GM18867 (cell line): ENCODE measurements at regions not wholly inside any gene's neighbourhood (a gene's known extent, or its start where the extent isn't known, plus 50 kb on each side); places are given as distances from the start of the nearest gene placed in this dataset.

Experiments
- ATAC-seq: cut with Tn5 transposase; IDR thresholded peaks from one replicate; pipeline ENCODE4 v1.9.1; 2021; ENCODE audit warnings: mild to moderate bottlenecking, moderate library complexity; ENCODE audit not compliant: unreplicated experiment

DNA sequence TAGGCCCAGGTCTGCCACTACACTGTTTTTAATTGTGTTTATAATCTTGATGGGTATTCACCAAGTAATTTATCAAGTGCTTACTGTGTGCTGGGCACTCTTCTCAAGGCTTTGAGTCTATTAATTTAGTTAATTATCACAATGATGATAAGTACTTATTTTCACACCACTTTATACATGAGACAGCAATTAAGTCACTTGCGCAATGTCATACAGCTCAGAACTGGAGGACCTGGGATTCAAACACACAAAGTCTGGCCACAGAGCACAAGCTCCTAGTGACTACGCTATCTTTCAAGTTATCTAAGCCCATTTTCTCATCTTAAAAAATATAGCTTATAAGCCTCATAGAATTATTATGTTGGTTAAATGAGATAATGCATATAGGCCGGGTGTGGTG, 85.0 kb downstream of the LLPH start:
- ATAC-seq, result no peak

DNA sequence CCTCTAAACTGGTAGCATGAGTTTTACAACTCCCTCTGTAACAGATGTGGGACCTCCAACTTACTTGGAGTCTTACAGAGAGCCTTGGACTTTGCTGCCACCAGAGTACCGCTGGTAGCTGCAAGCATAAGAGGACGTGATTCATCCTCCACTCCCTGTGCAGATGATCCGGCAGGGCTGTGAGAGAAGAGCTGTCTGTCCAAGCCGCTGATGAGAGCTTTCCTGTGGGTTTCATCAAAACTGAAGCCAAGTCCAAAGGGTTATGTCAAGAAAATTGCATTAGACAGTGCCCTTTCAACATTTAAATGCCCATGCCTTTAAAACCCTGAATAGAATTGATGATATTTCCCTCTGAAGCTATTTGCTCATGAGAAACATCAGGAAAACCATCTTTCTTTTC, 85.8 kb downstream of the LLPH start:
- ATAC-seq, result no peak

DNA sequence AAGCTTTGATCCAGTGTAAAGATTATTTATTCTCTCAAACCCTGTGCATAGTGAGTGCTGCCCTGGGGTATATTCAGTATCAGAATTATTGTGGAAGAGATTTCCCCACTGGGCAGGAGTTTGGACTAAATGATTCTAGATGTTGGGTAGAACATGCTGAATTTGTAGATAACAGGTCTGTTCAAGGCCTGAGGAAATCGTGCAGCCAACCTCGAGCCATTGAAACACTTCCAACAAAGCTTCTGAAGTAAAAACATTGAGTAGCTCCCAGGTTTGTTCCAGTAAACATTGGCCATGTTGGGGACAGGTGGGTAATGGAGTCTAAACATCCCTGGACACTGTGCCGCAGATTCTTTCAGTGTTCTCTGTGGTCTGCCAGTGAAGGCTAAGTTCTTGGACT, 87.5 kb downstream of the LLPH start:
- ATAC-seq, result no peak

DNA sequence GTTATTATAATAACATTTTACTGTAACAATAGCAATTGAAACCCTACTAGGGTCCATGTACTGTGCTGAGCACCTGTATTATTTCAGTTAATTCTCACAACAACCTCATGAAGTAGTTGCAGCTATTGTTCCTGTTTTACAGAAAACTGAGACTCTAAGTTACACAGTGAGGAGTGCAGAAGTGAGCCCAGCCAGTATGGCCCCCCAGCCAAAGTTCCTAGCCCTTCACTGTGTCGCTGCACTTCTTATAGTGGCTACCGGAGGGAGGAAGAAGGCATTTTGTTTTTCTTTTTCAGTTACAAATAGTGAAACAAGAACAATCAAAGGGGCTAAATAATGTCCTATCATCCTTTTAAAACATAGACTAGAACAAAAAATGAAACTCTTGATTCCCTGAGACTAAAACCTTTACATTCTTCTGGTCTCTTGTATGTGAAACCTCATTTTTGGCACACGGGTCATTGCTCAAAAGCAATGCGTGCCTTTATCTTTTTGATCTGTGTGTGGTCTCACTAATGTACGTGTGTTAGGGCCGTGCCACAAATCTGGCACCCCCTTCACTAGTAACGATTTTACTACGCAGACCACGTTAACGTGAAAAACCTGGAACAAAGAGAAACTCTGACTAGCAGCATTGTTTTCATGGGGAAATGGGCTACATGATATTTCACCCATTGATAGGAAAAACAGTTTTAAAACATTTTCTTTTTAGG, 88.7 kb downstream of the LLPH start:
- no peak for ATAC-seq

DNA sequence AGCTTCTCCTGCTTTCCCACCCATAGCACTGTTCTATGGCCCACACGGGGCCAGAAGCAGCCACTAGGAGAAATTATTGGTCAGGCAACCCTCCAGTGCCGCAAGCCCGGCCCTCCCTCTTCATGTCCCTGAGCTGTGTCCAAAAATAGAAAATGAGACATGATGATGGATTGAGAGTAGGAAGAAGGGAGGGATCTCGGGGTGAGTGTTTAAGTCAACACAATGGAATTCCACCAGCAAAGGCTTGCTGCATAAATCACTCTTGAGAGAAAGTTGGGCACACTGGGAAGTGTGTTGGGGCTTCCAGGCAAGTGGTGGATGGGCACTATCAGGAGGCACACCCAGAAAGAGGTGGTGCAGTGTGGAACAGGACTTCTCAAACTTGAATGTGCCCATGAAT, 94.2 kb downstream of the LLPH start:
- ATAC-seq, result no peak

DNA sequence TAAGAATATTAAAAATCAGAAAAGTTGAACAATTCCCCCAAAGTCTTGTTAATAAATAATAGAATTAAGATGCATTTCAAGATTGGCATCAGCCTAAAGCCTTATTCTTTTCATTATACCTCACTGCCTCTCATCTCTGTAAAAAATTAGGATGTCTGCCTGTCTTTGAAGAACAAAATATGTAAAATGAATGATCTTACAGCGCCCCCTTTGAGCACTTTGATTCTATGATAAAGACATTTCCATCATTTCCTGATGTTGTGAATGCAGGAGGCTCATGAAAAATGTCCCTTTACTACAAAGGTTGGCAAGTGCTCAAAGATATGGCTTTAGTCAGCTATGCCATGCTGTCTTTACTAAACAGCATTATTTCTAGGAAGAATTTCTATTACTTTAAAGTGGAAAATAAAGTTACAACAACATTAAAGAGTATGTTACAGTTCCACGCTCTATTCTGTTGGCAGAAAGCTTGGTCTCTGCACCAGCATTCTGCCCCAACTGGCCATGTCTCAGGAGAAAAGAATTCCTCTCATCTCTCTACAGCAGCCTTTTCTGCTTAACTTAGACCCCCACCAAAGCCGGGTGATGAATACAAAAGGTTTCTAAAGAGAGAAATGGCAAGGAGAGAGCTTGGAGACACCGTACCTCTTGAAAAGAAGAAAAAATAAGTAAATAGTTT, 95.1 kb downstream of the LLPH start:
- ATAC-seq, result no peak

DNA sequence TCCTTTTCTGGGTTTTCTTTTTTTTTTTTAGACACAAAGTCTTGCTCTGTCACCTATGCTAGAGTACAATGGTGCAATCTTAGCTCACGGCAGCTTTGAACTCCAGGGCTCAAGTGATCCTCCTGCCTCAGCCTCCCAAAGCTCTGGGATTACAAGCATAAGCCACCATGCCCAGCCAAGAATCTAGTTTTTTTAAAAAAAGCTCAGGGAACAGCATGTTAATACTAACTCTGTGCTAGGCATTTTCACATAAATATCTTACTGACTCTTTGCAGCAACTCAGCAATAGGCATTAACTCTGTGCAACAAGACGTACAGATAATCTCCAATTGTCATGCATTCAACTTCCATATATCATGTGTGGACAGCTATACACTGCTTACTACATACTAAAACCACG, 97.4 kb downstream of the LLPH start:
- peak; percentile 18 for ATAC-seq

DNA sequence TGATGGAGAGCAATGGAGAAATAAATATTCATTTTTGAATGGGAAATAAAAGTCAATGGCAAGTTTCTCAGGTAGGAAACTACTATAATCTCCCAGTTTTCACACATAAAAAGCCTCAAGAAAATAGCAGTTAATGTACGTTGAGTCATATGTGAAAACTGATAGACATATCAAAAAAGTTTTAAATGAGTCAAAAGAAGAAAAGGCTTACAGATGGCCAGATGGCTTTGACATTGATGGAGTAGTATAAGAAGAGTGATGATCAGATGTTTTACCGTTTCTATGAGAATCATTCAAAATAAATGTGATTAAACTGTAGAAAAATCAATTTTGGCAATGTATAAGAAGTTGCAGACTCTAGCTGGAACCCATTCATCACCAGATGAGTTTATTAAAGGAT, 97.8 kb downstream of the LLPH start:
- peak; percentile 66 for ATAC-seq

DNA sequence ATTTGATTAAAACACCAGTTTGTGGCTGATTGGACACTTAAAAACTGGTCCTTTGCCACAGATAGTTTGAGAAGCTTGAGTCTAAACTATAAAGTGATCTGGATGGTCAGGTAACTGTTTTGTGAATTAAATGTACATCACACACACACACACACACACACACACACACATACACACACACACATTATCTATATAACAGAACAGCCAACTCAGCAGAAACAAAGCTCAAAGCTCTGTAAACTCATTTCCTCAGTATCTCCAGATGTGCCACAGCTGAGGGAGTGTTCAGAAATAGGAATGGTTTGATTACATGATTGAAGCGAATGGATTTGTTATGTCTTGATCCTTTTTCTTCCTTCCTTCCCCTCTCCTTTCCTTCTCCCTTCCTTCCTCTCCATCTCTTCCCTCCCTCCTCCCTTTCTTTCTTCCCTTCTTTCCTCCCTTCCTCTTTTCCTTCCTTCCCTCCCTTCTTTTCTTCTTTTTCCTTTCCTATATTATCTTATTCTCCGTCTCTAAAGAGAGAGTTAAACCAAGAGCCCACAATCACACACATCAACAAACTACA, 100.3 kb downstream of the LLPH start:
- ATAC-seq, result no peak

DNA sequence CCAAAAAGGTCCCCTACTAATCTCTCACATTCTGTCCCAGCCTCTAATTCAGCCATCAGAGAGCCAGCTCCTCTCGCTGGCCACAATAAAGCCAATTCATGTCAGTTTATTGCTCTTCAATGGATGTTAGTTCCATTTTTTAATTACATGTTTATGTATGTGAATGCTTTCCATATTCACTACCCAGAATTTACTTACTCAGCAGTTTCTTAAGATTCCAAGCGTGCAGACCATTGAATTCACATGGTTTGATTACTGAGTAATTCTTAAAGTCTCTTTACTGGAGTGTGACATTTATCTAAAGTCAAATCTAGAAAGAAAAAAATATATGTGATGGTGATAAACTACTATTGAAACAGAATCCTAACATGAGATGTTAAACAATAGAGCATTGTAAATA, 102.2 kb downstream of the LLPH start:
- ATAC-seq, result no peak

DNA sequence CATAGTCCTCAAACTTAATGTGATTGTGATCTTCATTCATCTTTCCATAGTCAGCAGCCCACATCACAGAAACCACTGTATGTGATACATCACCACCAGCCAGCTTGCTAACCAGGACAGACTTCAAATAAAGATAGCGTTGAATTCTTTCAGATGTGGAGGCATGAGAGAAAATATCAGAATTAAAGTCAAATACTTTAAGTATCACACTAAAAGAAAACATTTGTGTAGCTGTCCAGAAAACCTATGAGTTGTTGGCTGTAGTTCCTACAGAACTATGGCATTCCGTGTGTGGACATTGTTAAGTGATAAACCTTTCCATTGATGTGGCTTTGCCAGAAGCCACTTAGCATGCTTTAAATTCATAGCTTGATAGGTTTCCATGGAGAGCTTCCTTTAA, 105.1 kb downstream of the LLPH start:
- no peak for ATAC-seq

DNA sequence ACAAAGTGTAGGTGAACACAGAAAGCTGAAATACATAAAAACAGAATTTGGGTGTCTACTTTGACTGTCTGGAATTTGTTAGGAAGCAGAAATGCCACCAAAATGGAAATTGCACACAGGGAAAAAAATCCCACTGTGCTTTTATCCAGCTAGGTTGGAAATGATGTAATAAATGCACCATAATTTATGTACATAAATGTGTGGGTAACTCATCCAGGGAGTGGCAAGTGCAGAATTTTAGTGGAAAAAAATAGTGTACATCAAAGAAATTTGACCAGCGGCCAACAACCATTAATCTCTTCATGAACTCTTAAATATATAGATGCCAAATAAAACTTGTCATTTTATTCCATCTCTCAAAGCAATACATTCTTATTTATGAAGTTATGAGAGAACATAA, 105.6 kb downstream of the LLPH start:
- no peak for ATAC-seq

DNA sequence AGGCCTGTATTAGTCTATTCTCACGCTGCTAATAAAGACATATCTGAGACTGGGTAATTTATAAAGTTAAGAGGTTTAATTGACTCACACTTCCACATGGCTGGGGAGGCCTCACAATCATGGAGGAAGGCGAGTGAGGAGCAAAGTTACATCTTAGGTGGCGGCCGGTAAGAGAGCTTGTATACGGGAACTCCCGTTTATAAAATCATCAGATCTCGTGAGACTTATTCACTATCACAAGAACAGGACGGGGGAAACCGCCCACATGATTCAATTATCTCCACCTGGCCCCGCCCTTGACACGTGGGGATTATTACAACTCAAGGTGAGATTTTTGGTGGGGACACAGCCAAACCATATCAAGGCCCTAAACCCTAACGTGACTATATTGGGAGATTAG, 110.1 kb downstream of the LLPH start:
- no peak for ATAC-seq

DNA sequence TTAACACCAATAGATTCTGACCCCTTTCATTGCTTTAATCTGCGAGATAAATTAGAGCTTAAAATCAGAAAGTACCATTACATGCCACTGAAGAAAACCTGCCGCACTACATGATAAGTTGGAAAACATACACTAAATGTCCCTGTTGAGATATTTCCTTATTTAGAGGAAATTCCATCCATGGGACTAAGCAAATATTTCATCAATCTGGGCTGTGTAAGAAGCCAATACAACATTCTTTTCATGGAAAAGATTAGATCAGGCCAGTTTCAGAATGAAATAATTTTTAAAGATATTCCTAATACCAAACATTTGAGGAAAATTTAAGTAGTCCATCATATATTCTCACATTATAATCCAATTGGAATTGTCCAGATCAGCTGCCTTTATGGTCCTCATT, 112.8 kb downstream of the LLPH start:
- ATAC-seq, result no peak
